GM13977 (cell line): ENCODE measurements at regions not wholly inside any gene's neighbourhood (a gene's known extent, or its start where the extent isn't known, plus 50 kb on each side); places are given as distances from the start of the nearest gene placed in this dataset.

Experiments
- DNase-seq: peaks from one replicate; pipeline ENCODE4 v3.0.0; 2012; ENCODE audit warnings: low spot score
- in situ Hi-C: fragments of 300-500 bp; cut with MboI; formaldehyde crosslinking; loops from one replicate; pipeline ENCODE4 v1.12.0; 2022; ENCODE audit warnings: low sequenced_read_pairs, low pct_unique_long_range_greater_than_20kb, mixed read lengths, inconsistent platforms; ENCODE audit not compliant: unreplicated experiment
- TF ChIP-seq, protein P1 (sequence below): IDR thresholded peaks from 2 replicates; pipeline ENCODE4 v1.5.1; 2012; ENCODE audit warnings: mild to moderate bottlenecking, control low read depth; ENCODE audit not compliant: insufficient read depth; ENCODE audit errors: extremely low read depth, missing control alignments

- DNase-seq: no peak
- in situ Hi-C loops: no loop called here
- TF ChIP-seq, protein P1, sequence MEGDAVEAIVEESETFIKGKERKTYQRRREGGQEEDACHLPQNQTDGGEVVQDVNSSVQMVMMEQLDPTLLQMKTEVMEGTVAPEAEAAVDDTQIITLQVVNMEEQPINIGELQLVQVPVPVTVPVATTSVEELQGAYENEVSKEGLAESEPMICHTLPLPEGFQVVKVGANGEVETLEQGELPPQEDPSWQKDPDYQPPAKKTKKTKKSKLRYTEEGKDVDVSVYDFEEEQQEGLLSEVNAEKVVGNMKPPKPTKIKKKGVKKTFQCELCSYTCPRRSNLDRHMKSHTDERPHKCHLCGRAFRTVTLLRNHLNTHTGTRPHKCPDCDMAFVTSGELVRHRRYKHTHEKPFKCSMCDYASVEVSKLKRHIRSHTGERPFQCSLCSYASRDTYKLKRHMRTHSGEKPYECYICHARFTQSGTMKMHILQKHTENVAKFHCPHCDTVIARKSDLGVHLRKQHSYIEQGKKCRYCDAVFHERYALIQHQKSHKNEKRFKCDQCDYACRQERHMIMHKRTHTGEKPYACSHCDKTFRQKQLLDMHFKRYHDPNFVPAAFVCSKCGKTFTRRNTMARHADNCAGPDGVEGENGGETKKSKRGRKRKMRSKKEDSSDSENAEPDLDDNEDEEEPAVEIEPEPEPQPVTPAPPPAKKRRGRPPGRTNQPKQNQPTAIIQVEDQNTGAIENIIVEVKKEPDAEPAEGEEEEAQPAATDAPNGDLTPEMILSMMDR: no peak
These were observed 246.8 kb upstream of the RAB6C start for GRCh38 chr2:129732630-129733026.

- TF ChIP-seq, protein P1: no peak
- no peak for DNase-seq
- in situ Hi-C loops: no loop called here
These were observed 246.4 kb upstream of the RAB6C start for GRCh38 chr2:129733041-129733440.

DNA sequence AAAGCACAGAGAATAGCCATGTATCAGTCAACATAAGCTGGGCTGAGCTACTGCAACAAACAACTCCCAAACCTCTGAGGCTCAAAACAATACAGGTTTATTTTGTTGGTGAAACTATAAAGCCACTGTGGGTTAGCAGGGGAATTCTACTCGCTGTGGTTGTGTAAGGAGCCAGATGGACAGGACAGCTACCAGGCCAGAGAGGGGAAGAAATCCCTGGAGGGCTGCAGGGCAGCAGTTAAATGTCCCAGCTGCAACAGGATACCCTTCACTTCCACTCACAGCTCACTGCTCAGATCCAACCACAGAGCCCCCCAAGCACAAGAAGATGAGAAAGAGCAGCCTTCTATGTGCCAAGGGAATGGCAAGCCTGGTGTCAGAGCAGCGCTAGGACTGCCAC is 245.9 kb upstream of the RAB6C start:
- TF ChIP-seq, protein P1: no peak
- DNase-seq: no peak
- in situ Hi-C loops: no loop called here

DNA sequence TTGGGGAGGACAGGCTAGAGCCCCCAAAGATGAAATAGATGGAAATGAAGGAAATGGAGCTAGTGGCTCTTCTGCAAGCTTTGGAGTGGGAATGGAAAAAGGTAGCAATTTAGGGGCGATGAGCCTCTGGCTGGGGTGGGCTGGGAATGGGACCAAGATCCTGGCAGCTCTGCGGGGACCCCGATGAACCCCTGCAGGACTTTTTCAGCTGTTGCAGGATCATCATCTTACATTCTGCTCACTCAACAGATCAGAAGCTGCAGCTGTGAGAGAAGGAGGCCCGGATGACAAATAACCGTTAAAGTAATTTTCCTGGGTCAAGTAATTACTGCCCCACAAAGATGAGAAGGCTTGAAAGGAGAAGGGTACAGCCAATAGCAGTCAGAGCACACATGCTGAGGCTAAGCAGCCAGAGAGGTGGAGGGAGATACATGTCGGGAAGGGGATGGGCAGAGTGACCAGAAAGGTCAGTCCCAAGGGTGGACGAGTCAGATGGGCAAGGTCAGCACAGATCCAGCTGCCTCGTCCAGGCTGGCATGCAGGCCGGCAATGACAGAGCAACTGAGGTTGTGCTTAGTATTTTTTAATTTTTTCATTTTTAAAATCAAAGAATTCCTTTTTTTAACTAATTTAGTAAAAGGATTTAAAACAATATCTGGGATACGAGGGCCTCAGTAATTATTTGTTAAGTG is 245.0 kb upstream of the RAB6C start:
- TF ChIP-seq, protein P1: no peak
- in situ Hi-C loops: no loop called here
- DNase-seq: no peak

DNA sequence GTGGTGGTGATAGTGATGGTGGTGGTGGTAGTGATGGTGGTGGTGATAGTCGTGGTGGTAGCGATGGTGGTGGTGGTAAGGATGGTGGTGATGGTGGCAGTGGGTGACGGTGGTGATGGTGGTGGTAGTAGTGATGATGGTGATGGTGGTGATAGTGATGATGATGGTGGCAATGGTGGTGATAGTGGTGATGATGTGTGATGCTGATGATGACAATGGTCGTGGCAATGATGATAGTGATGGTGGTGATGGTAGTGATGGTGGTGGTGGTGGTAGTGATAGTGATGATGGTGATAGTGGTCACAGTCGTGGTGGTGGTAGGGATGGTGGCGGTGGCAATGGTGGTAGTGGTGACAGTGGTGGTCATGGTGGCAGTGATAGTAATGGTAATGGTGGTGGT is 243.9 kb upstream of the RAB6C start:
- DNase-seq: no peak
- TF ChIP-seq, protein P1: no peak
- in situ Hi-C loops: no loop called here

- in situ Hi-C loops: no loop called here
- TF ChIP-seq, protein P1: no peak
- DNase-seq: no peak
These were observed 241.6 kb upstream of the RAB6C start for GRCh38 chr2:129737660-129738527.
